ENCODE measurements at regions not wholly inside any gene's neighbourhood (a gene's known extent, or its start where the extent isn't known, plus 50 kb on each side); places are given as distances from the start of the nearest gene placed in this dataset.
A peak's percentile ranks its signal among the peaks of the same experiment; 100 is the strongest.
"Not testable (repeated sequence)": the region's sequence is repeated elsewhere in the genome, so short reads cannot be mapped to it uniquely, and the experiment has no call there.

GRCh38 chr15:87537295-87537694 is 719.2 kb downstream of the NTRK3 start:
- DNase-seq (ENCODE audit: low read depth), result no peak
- Histone ChIP-seq H3K4me3 (ENCODE audit: low read depth, low read length) (no peak overlapping the region), H3K27me3 (ENCODE audit: control insufficient read depth, insufficient read depth, low read length) (no peaks in the 10 kb centered on the region), H3K36me3 (ENCODE audit: control insufficient read depth, insufficient read depth, low read length) (no peaks in the 10 kb centered on the region)
- TF ChIP-seq CTCF (IDR thresholded peaks at IDR 0.05; ENCODE audit: insufficient read depth, low read length, poor library complexity, severe bottlenecking), result no peak

DNA sequence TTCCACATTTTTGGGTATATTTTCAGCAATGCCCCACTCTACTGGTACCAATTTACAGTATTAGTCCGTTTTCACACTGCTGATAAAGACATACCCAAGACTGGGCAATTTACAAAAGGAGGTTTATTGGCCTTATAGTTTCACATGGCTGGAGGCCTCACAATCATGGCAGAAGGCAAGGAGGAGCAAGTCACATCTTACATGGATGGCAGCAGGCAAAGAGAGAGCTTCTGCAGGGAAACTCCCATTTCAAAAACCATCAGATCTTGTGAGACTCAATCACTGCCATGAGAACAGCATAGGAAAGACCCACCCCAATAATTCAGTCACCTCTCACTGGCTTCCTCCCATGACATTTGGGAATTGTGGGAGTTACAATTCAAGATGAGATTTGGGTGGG is 722.9 kb downstream of the NTRK3 start:
- H3K36me3 ChIP-seq (ENCODE audit: control insufficient read depth, insufficient read depth, low read length); DNase-seq (ENCODE audit: low read depth); H3K4me3 ChIP-seq (ENCODE audit: low read depth, low read length); H3K27me3 ChIP-seq (ENCODE audit: control insufficient read depth, insufficient read depth, low read length): not testable (repeated sequence)

- H3K27me3 ChIP-seq (ENCODE audit: control insufficient read depth, insufficient read depth, low read length), result no peaks in the 10 kb centered on the region
- DNase-seq (ENCODE audit: low read depth), result no peak
- TF ChIP-seq CTCF (IDR thresholded peaks at IDR 0.05; ENCODE audit: insufficient read depth, low read length, poor library complexity, severe bottlenecking), result no peak
- H3K36me3 ChIP-seq (ENCODE audit: control insufficient read depth, insufficient read depth, low read length), result no peaks in the 10 kb centered on the region
- H3K4me3 ChIP-seq (ENCODE audit: low read depth, low read length), result no peak overlapping the region
Observed at GRCh38 chr15:87528873-87529272, 727.7 kb downstream of the NTRK3 start.

GRCh38 chr15:87527875-87528274 is 728.7 kb downstream of the NTRK3 start:
- no peak for DNase-seq (ENCODE audit: low read depth)
- no peak for TF ChIP-seq CTCF (IDR thresholded peaks at IDR 0.05; ENCODE audit: insufficient read depth, low read length, poor library complexity, severe bottlenecking)
- no peak overlapping the region for H3K4me3 ChIP-seq (ENCODE audit: low read depth, low read length)
- no peaks in the 10 kb centered on the region for H3K27me3 ChIP-seq (ENCODE audit: control insufficient read depth, insufficient read depth, low read length)
- no peaks in the 10 kb centered on the region for H3K36me3 ChIP-seq (ENCODE audit: control insufficient read depth, insufficient read depth, low read length)

- Histone ChIP-seq H3K27me3 (ENCODE audit: control insufficient read depth, insufficient read depth, low read length) (no peaks in the 10 kb centered on the region), H3K4me3 (ENCODE audit: low read depth, low read length) (no peak overlapping the region), H3K36me3 (ENCODE audit: control insufficient read depth, insufficient read depth, low read length) (no peaks in the 10 kb centered on the region)
- TF ChIP-seq CTCF (IDR thresholded peaks at IDR 0.05; ENCODE audit: insufficient read depth, low read length, poor library complexity, severe bottlenecking), result no peak
- peak; percentile 63 for DNase-seq (ENCODE audit: low read depth)
Observed at GRCh38 chr15:87527416-87527815, 729.1 kb downstream of the NTRK3 start.

DNA sequence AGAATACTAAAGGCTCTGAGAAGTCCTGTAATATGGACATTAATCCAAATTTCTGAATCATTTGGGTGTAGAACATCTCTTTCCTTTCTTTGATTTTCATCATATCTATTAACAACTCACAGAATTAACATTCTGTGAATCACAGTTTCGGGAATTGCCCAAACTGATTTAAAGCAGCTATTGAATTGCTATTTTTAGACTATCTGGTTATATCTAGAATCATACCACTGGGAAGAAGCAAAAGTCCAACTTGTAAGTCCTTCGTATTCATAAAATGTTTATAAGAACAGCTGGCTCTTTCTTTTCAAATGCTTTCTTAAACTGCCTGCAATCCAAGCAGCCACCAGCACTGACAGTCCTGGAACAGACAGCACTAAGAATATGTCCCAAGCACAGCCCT is 733.0 kb downstream of the NTRK3 start:
- Histone ChIP-seq H3K4me3 (ENCODE audit: low read depth, low read length) (no peak overlapping the region), H3K27me3 (ENCODE audit: control insufficient read depth, insufficient read depth, low read length) (no peaks in the 10 kb centered on the region), H3K36me3 (ENCODE audit: control insufficient read depth, insufficient read depth, low read length) (no peaks in the 10 kb centered on the region)
- DNase-seq (ENCODE audit: low read depth), result no peak
- no peak for TF ChIP-seq CTCF (IDR thresholded peaks at IDR 0.05; ENCODE audit: insufficient read depth, low read length, poor library complexity, severe bottlenecking)

Data from kidney epithelial cell (primary cell).